A673 (cell line): ENCODE measurements at regions not wholly inside any gene's neighbourhood (a gene's known extent, or its start where the extent isn't known, plus 50 kb on each side); places are given as distances from the start of the nearest gene placed in this dataset.

ENCODE experiments used
- CTCF ChIP-seq: fragments of 300-800, 200-600 bp; sonication (generic); conservative IDR thresholded peaks from 2 replicates; pipeline ENCODE4 v1.5.1; 2017; ENCODE audit warnings: low read depth, mild to moderate bottlenecking, antibody characterized with exemption, low read length, moderate library complexity, mixed read lengths
- EZH2 ChIP-seq: fragments of 200-600 bp; sonication (generic); IDR thresholded peaks from 2 replicates; pipeline ENCODE4 v1.6.1; 2017; ENCODE audit warnings: borderline replicate concordance, low read depth, mild to moderate bottlenecking, mixed read lengths, antibody characterized with exemption, low read length; ENCODE audit not compliant: poor library complexity, severe bottlenecking

- TF ChIP-seq CTCF (no peak), EZH2 (no peak)
Measured at GRCh38 chr2:100744589-100744988, 75.3 kb upstream of the NPAS2 start.
